ENCODE measurements at regions not wholly inside any gene's neighbourhood (a gene's known extent, or its start where the extent isn't known, plus 50 kb on each side); places are given as distances from the start of the nearest gene placed in this dataset.
A peak's percentile ranks its signal among the peaks of the same experiment; 100 is the strongest.

GRCh38 chr19:31955061-31955460 lies 390.3 kb upstream of the ZNF507 start:
- Histone ChIP-seq H3K4me1 (ENCODE audit: control insufficient read depth, insufficient read depth, low read length) (no peaks in the 10 kb centered on the region), H3K27me3 (ENCODE audit: control insufficient read depth, insufficient read depth, low read length) (no peaks in the 10 kb centered on the region), H3K36me3 (ENCODE audit: control insufficient read depth, insufficient read depth, low read length) (no peaks in the 10 kb centered on the region), H3K27ac (ENCODE audit: low read depth, low read length) (no peak overlapping the region), H3K9me3 (ENCODE audit: control insufficient read depth, insufficient read depth, low read length) (no peaks in the 10 kb centered on the region), H3K4me3 (ENCODE audit: low read depth, low read length) (no peak overlapping the region)
- no peak for DNase-seq (ENCODE audit: low read depth in 4 of 6, low spot score in 6 of 6)
- WGBS (ENCODE audit: insufficient coverage): 94% methylated on average over 2 of the region's 3 CpGs

GRCh38 chr19:31955884-31956283 lies 389.5 kb upstream of the ZNF507 start:
- no peaks in the 10 kb centered on the region for H3K36me3 ChIP-seq (ENCODE audit: control insufficient read depth, insufficient read depth, low read length)
- H3K4me3 ChIP-seq (ENCODE audit: low read depth, low read length): no peak overlapping the region
- H3K9me3 ChIP-seq (ENCODE audit: control insufficient read depth, insufficient read depth, low read length): no peaks in the 10 kb centered on the region
- no peaks in the 10 kb centered on the region for H3K4me1 ChIP-seq (ENCODE audit: control insufficient read depth, insufficient read depth, low read length)
- WGBS (ENCODE audit: insufficient coverage): 93% methylated on average over 6 of the region's 6 CpGs
- DNase-seq (ENCODE audit: low read depth in 4 of 6, low spot score in 6 of 6): no peak
- H3K27ac ChIP-seq (ENCODE audit: low read depth, low read length): no peak overlapping the region
- no peaks in the 10 kb centered on the region for H3K27me3 ChIP-seq (ENCODE audit: control insufficient read depth, insufficient read depth, low read length)

GRCh38 chr19:31956771-31957392 lies 388.5 kb upstream of the ZNF507 start:
- Histone ChIP-seq H3K27ac (ENCODE audit: low read depth, low read length) (no peak overlapping the region), H3K36me3 (ENCODE audit: control insufficient read depth, insufficient read depth, low read length) (no peaks in the 10 kb centered on the region), H3K9me3 (ENCODE audit: control insufficient read depth, insufficient read depth, low read length) (no peaks in the 10 kb centered on the region), H3K27me3 (ENCODE audit: control insufficient read depth, insufficient read depth, low read length) (no peaks in the 10 kb centered on the region), H3K4me1 (ENCODE audit: control insufficient read depth, insufficient read depth, low read length) (peaks cover 4% of the 10 kb centered on the region), H3K4me3 (ENCODE audit: low read depth, low read length) (no peak overlapping the region)
- DNase-seq (ENCODE audit: low read depth in 4 of 6, low spot score in 6 of 6): no peak
- 75% methylated on average over 2 of the region's 3 CpGs for WGBS (ENCODE audit: insufficient coverage)

- Histone ChIP-seq H3K27ac (ENCODE audit: low read depth, low read length) (no peak overlapping the region), H3K27me3 (ENCODE audit: control insufficient read depth, insufficient read depth, low read length) (no peaks in the 10 kb centered on the region), H3K4me1 (ENCODE audit: control insufficient read depth, insufficient read depth, low read length) (peaks cover 6% of the 10 kb centered on the region), H3K36me3 (ENCODE audit: control insufficient read depth, insufficient read depth, low read length) (no peaks in the 10 kb centered on the region), H3K9me3 (ENCODE audit: control insufficient read depth, insufficient read depth, low read length) (no peaks in the 10 kb centered on the region), H3K4me3 (ENCODE audit: low read depth, low read length) (no peak overlapping the region)
- 50% methylated on average over 1 of the region's 4 CpGs for WGBS (ENCODE audit: insufficient coverage)
- DNase-seq (ENCODE audit: low read depth in 4 of 6, low spot score in 6 of 6): no peak
These were observed 387.7 kb upstream of the ZNF507 start for GRCh38 chr19:31957711-31958110.

- Histone ChIP-seq H3K27ac (ENCODE audit: low read depth, low read length) (no peak overlapping the region), H3K4me3 (ENCODE audit: low read depth, low read length) (no peak overlapping the region), H3K27me3 (ENCODE audit: control insufficient read depth, insufficient read depth, low read length) (no peaks in the 10 kb centered on the region), H3K36me3 (ENCODE audit: control insufficient read depth, insufficient read depth, low read length) (no peaks in the 10 kb centered on the region), H3K4me1 (ENCODE audit: control insufficient read depth, insufficient read depth, low read length) (peaks cover 11% of the 10 kb centered on the region), H3K9me3 (ENCODE audit: control insufficient read depth, insufficient read depth, low read length) (no peaks in the 10 kb centered on the region)
- DNase-seq (ENCODE audit: low read depth in 4 of 6, low spot score in 6 of 6): peak in 1 of 6 donors; percentile 43
- WGBS (ENCODE audit: insufficient coverage): 94% methylated on average over 7 of the region's 15 CpGs
These were observed 385.8 kb upstream of the ZNF507 start for GRCh38 chr19:31959527-31960018.

GRCh38 chr19:31960474-31960873 lies 384.9 kb upstream of the ZNF507 start:
- H3K4me3 ChIP-seq (ENCODE audit: low read depth, low read length): no peak overlapping the region

GRCh38 chr19:31961191-31961590 lies 384.2 kb upstream of the ZNF507 start:
- H3K9me3 ChIP-seq (ENCODE audit: control insufficient read depth, insufficient read depth, low read length): no peaks in the 10 kb centered on the region

More at GRCh38 chr19:31960474-31960873, 384.9 kb upstream of the ZNF507 start:
- Histone ChIP-seq H3K36me3 (ENCODE audit: control insufficient read depth, insufficient read depth, low read length) (no peaks in the 10 kb centered on the region), H3K4me1 (ENCODE audit: control insufficient read depth, insufficient read depth, low read length) (peaks cover 11% of the 10 kb centered on the region), H3K27me3 (ENCODE audit: control insufficient read depth, insufficient read depth, low read length) (no peaks in the 10 kb centered on the region), H3K27ac (ENCODE audit: low read depth, low read length) (no peak overlapping the region), H3K9me3 (ENCODE audit: control insufficient read depth, insufficient read depth, low read length) (no peaks in the 10 kb centered on the region)
- 83% methylated on average over 5 of the region's 6 CpGs for WGBS (ENCODE audit: insufficient coverage)
- no peak for DNase-seq (ENCODE audit: low read depth in 4 of 6, low spot score in 6 of 6)

GRCh38 chr19:31961667-31962066 lies 383.7 kb upstream of the ZNF507 start:
- Histone ChIP-seq H3K4me1 (ENCODE audit: control insufficient read depth, insufficient read depth, low read length) (peaks cover 11% of the 10 kb centered on the region), H3K36me3 (ENCODE audit: control insufficient read depth, insufficient read depth, low read length) (no peaks in the 10 kb centered on the region), H3K9me3 (ENCODE audit: control insufficient read depth, insufficient read depth, low read length) (no peaks in the 10 kb centered on the region), H3K27ac (ENCODE audit: low read depth, low read length) (no peak overlapping the region), H3K4me3 (ENCODE audit: low read depth, low read length) (no peak overlapping the region), H3K27me3 (ENCODE audit: control insufficient read depth, insufficient read depth, low read length) (no peaks in the 10 kb centered on the region)
- DNase-seq (ENCODE audit: low read depth in 4 of 6, low spot score in 6 of 6): peak in 1 of 6 donors; percentile 55
- no CpG with 5 or more reads among the region's 3 CpGs for whole genome bisulfite sequencing (ENCODE audit: insufficient coverage)

More at GRCh38 chr19:31961191-31961590, 384.2 kb upstream of the ZNF507 start:
- H3K36me3 ChIP-seq (ENCODE audit: control insufficient read depth, insufficient read depth, low read length): no peaks in the 10 kb centered on the region
- 71% methylated on average over 4 of the region's 4 CpGs for WGBS (ENCODE audit: insufficient coverage)
- H3K4me1 ChIP-seq (ENCODE audit: control insufficient read depth, insufficient read depth, low read length): peaks cover 11% of the 10 kb centered on the region
- DNase-seq (ENCODE audit: low read depth in 4 of 6, low spot score in 6 of 6): peak in 1 of 6 donors; percentile 30
- no peaks in the 10 kb centered on the region for H3K27me3 ChIP-seq (ENCODE audit: control insufficient read depth, insufficient read depth, low read length)
- no peak overlapping the region for H3K4me3 ChIP-seq (ENCODE audit: low read depth, low read length)
- no peak overlapping the region for H3K27ac ChIP-seq (ENCODE audit: low read depth, low read length)

- H3K27me3 ChIP-seq (ENCODE audit: control insufficient read depth, insufficient read depth, low read length): no peaks in the 10 kb centered on the region
- no peak overlapping the region for H3K27ac ChIP-seq (ENCODE audit: low read depth, low read length)
- no peaks in the 10 kb centered on the region for H3K9me3 ChIP-seq (ENCODE audit: control insufficient read depth, insufficient read depth, low read length)
- peaks cover 11% of the 10 kb centered on the region for H3K4me1 ChIP-seq (ENCODE audit: control insufficient read depth, insufficient read depth, low read length)
- no peaks in the 10 kb centered on the region for H3K36me3 ChIP-seq (ENCODE audit: control insufficient read depth, insufficient read depth, low read length)
- no peak overlapping the region for H3K4me3 ChIP-seq (ENCODE audit: low read depth, low read length)
- WGBS (ENCODE audit: insufficient coverage): 10% methylated on average over 4 of the region's 5 CpGs
- DNase-seq (ENCODE audit: low read depth in 4 of 6, low spot score in 6 of 6): peak in 4 of 6 donors; percentile 24 to 84 (median 44)
These were observed 382.8 kb upstream of the ZNF507 start for GRCh38 chr19:31962561-31962996.

- Histone ChIP-seq H3K27me3 (ENCODE audit: control insufficient read depth, insufficient read depth, low read length) (no peaks in the 10 kb centered on the region), H3K4me3 (ENCODE audit: low read depth, low read length) (no peak overlapping the region), H3K36me3 (ENCODE audit: control insufficient read depth, insufficient read depth, low read length) (no peaks in the 10 kb centered on the region), H3K9me3 (ENCODE audit: control insufficient read depth, insufficient read depth, low read length) (no peaks in the 10 kb centered on the region), H3K4me1 (ENCODE audit: control insufficient read depth, insufficient read depth, low read length) (peaks cover 11% of the 10 kb centered on the region), H3K27ac (ENCODE audit: low read depth, low read length) (no peak overlapping the region)
- WGBS (ENCODE audit: insufficient coverage): 96% methylated on average over 3 of the region's 4 CpGs
- no peak for DNase-seq (ENCODE audit: low read depth in 4 of 6, low spot score in 6 of 6)
These were observed 381.7 kb upstream of the ZNF507 start for GRCh38 chr19:31963746-31964145.

Measured in spinal cord (tissue), 9 donors.